Kidney (tissue), 13 donors: ENCODE measurements at regions not wholly inside any gene's neighbourhood (a gene's known extent, or its start where the extent isn't known, plus 50 kb on each side); places are given as distances from the start of the nearest gene placed in this dataset.
A peak's percentile ranks its signal among the peaks of the same experiment; 100 is the strongest.

Experiments used
- DNase-seq, 5 donors: peaks; one replicate each; pipeline ENCODE4 v3.0.0-alpha.2; 2013 to 2020
- FAIRE-seq: peaks from 2 replicates; lab custom pipeline; 2012; peaks lifted over from hg19 to GRCh38; lab: Jason Lieb, UNC
- H3K27ac ChIP-seq, 2 donors: one replicate each; pipeline ENCODE4 v1.7.0; 2013; ENCODE audit warnings: low read depth in 2 of 2, low read length in 2 of 2, inconsistent platforms in 1 of 2
- H3K27me3 ChIP-seq: one replicate; pipeline ENCODE4 v1.7.1; 2013; ENCODE audit warnings: low read length, inconsistent platforms; ENCODE audit not compliant: control insufficient read depth, insufficient read depth
- H3K36me3 ChIP-seq, 3 donors: one replicate each; pipeline versions ENCODE4 v1.7.0 to v1.7.1; 2013; ENCODE audit warnings: low read length in 3 of 3, control low read depth in 1 of 3, inconsistent platforms in 1 of 3; ENCODE audit not compliant: insufficient read depth in 3 of 3, control insufficient read depth in 2 of 3
- H3K4me1 ChIP-seq, 3 donors: one replicate each; pipeline versions ENCODE4 v1.7.0 to v1.7.1; 2013; ENCODE audit warnings: low read length in 3 of 3, inconsistent platforms in 1 of 3, low read depth in 1 of 3; ENCODE audit not compliant: control insufficient read depth in 2 of 3, insufficient read depth in 2 of 3
- H3K4me3 ChIP-seq, 3 donors: one replicate each; pipeline versions ENCODE4 v1.7.0 to v1.8.1; 2013; ENCODE audit warnings: low read length in 3 of 3, control low read depth in 1 of 3, inconsistent platforms in 1 of 3
- H3K9ac ChIP-seq, 3 donors: one replicate each; pipeline versions ENCODE4 v1.7.0 to v1.7.1; 2013; ENCODE audit warnings: low read length in 3 of 3, control low read depth in 1 of 3, inconsistent platforms in 1 of 3
- H3K9me3 ChIP-seq, 3 donors: one replicate each; pipeline versions ENCODE4 v1.7.0 to v1.7.1; 2013; ENCODE audit warnings: low read length in 3 of 3, control low read depth in 1 of 3, inconsistent platforms in 1 of 3; ENCODE audit not compliant: control insufficient read depth in 2 of 3, insufficient read depth in 1 of 3
- intact Hi-C: fragments of 100-400 bp; cut with DNase I; formaldehyde crosslinking; loops from one replicate; pipeline ENCODE4 v1.11.1; 2022
- TF ChIP-seq, protein P1 (sequence below): IDR thresholded peaks from 3 replicates; pipeline ENCODE4 v1.5.1; 2012; ENCODE audit warnings: mild to moderate bottlenecking, moderate library complexity, borderline replicate concordance; ENCODE audit not compliant: insufficient read depth; ENCODE audit errors: extremely low read depth
- donor health status: control.
- donor health status: control.
- donor health status: control.
- donor health status: control.
- donor health status: control.
- donor health status: DM: yes; HTN: yes; CAD: no.
- donor health status: Normal renal cell carcinoma (clear cell type).

DNA sequence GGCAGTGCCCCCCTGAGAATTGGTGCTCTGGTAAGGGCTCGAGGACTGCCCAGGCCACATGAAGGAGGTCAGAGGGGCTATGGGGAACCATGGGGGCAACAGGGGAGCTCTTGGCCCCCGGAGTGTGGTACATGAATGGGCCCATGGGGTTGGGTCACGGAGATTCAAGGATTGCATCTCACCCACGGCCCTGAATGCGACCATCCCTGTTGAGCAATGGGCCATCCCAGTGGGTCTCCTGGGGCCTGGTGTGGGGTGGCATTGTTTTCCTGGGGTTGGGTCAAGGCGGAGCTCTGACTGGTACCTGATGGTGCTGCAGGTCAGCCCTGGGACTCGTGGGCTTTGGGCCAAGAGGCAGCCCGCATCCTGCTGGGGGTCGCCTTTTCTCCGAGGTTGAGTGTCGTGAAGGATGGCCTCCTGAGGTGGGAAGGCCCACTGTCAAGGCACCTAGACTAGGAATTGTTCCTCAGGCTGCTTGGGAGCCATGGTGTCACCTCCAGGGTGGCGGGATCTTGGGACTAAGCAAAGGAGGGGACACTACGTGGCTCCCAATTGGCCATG is 198.3 kb downstream of the UBE3A start:
- peaks cover 0 to 6% (median 0%) of the 10 kb centered on the region in 3 donors for H3K9me3 ChIP-seq
- no peak overlapping the region for H3K27ac ChIP-seq
- intact Hi-C loops: no loop called here
- TF ChIP-seq, protein P1, sequence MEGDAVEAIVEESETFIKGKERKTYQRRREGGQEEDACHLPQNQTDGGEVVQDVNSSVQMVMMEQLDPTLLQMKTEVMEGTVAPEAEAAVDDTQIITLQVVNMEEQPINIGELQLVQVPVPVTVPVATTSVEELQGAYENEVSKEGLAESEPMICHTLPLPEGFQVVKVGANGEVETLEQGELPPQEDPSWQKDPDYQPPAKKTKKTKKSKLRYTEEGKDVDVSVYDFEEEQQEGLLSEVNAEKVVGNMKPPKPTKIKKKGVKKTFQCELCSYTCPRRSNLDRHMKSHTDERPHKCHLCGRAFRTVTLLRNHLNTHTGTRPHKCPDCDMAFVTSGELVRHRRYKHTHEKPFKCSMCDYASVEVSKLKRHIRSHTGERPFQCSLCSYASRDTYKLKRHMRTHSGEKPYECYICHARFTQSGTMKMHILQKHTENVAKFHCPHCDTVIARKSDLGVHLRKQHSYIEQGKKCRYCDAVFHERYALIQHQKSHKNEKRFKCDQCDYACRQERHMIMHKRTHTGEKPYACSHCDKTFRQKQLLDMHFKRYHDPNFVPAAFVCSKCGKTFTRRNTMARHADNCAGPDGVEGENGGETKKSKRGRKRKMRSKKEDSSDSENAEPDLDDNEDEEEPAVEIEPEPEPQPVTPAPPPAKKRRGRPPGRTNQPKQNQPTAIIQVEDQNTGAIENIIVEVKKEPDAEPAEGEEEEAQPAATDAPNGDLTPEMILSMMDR: no peak
- no peak overlapping the region for H3K9ac ChIP-seq
- H3K36me3 ChIP-seq: no peaks in the 10 kb centered on the region
- FAIRE-seq: no peak
- H3K27me3 ChIP-seq: no peaks in the 10 kb centered on the region
- peak in 1 of 5 donors; percentile 51 for DNase-seq
- no peak overlapping the region for H3K4me3 ChIP-seq
- no peaks in the 10 kb centered on the region for H3K4me1 ChIP-seq

DNA sequence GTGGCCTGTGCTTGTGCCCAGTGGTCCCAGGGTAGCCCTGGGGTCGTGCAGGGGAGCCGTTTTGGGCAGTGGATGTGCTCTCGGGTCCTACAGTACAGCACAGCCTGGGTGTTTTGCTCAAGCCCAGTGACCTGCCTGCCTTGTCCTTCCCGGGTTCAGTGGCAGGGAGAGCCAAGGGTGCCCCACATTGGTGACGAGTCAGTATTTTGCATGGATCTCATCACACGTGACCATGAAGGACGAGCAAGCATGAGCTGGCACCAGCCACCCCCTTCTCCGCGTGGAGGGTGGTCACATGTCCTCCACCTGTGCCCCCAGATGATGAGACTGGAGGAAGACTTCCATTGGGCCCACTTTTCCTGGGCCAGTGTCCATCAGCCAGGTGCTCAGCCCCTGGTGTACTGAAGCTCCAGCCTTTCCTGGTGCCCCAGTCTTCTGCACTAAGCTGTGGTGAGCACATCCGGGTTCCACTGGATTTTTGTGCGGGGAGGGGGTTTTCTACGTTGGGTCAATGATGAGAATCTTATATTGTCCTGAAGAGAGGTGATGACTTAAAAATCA is 197.5 kb downstream of the UBE3A start:
- Histone ChIP-seq H3K9me3 (peaks cover 0 to 9% (median 0%) of the 10 kb centered on the region in 3 donors), H3K36me3 (no peaks in the 10 kb centered on the region), H3K4me3 (no peak overlapping the region), H3K9ac (no peak overlapping the region), H3K27ac (no peak overlapping the region), H3K4me1 (no peaks in the 10 kb centered on the region), H3K27me3 (no peaks in the 10 kb centered on the region)
- FAIRE-seq: no peak
- intact Hi-C loops: no loop called here
- TF ChIP-seq, protein P1: no peak
- no peak for DNase-seq

DNA sequence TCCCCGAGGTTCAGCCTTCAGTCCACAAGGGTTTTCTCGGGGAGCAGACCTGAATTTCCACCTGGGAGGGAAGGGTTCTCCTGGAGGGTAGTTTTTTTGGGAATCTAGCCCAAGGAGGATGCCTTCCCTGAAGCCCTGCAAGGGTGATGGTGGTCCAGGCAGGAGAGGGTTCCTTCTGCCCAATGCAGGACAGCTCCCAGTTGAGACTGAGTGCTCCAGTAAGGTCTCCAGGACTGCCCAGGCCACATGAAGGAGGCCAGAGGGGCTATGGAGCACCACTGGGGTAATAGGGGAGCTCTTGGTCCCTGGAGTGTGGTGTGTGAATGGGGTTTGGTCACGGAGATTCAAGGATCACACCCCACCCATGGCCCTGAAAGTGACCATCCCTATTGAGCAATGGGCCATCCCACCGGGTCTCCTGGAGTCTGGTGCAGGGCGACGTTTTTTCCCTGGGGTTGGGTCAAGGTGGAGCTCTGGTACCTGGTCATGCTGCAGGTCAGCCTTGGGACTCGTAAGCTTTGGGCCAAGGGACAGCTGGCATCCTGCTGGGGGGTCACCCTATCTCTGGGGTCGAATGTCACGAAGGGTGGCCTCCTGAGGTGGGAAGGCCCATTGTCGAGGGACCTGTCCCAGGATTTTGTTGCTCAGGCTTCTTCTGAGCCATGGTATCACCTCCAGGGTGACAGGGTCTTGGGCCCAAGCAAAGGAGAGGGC is 196.5 kb downstream of the UBE3A start:
- peak in 1 of 5 donors; percentile 14 for DNase-seq
- TF ChIP-seq, protein P1: no peak
- Histone ChIP-seq H3K4me3 (no peak overlapping the region), H3K27me3 (no peaks in the 10 kb centered on the region), H3K4me1 (no peaks in the 10 kb centered on the region), H3K36me3 (no peaks in the 10 kb centered on the region), H3K9me3 (peaks cover 0 to 11% (median 0%) of the 10 kb centered on the region in 3 donors), H3K9ac (no peak overlapping the region), H3K27ac (no peak overlapping the region)
- intact Hi-C loops: no loop called here
- FAIRE-seq: no peak
